HT1080 (cell line): ENCODE measurements at regions not wholly inside any gene's neighbourhood (a gene's known extent, or its start where the extent isn't known, plus 50 kb on each side); places are given as distances from the start of the nearest gene placed in this dataset.
A peak's percentile ranks its signal among the peaks of the same experiment; 100 is the strongest.

Experiments
- DNase-seq: peaks from one replicate; pipeline ENCODE4 v3.0.0-alpha.2; 2015; ENCODE audit warnings: low read depth

- DNase-seq = peak; percentile 54
These were observed 50.0 kb downstream of the NCOR2 start for GRCh38 chr12:124517260-124518050.

GRCh38 chr12:124516850-124517249 lies 50.6 kb downstream of the NCOR2 start:
- no peak for DNase-seq

DNA sequence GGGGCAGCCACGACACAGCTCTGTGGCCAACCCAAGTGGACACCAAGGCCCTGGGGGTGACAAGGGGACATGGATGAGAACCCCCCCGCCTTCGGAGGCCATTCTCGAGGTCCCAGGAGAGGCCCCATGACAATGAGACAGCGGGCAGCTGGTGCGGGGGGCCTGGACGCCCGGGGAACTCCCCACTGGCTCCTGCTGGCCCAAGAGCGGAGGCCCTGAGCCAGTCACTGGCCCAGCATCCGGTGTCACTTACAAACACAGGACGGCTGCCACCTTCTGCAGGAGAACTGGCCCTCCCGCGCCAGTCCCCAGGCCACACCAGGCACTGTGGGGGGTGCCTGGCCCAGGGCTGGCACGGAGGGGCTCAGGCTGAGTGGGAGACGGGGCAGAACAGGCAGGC lies 51.4 kb downstream of the NCOR2 start:
- no peak for DNase-seq

DNA sequence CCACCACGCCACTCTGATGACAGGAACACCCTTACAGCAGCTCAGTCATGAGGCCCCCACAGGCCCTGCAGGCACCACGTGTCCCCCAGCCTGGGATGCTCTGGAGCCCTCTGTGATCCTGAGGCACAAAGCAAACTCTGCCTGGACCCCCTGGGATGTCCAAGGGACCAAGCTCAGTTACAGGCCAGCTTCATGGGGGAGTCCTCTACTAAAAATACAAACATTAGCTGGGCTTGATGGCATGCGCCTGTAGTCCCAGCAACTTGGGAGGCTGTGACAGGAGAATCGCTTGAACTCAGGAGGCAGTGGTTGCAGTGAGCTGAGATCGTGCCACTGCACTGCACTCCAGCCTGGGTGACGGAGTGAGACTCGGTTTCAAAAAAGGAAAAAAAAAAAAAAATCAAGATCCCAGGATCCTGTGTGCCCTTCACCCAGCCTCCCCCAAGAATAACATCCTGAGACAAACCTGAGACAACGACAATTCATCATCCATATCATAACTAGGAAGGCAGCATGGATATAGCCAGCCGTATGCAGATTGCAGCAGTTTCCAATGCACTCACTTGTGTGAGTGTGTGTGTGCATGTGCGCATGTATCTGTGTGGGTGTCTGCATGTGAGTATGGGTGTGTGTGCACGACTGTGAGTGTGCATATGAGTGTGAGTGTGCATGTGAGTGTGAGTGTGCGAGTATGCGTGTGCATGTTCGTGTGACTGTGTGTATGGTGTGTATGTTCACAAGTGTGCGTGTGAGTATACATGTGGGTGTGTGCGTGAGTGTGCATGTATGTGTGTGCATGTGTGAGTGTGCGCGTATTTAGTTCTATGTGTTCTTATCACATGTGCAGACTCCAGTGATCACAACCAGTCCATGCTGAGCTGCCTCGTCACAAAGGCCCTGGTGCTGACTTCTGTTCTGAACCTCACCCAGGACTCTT lies 52.1 kb downstream of the NCOR2 start:
- no peak for DNase-seq

DNA sequence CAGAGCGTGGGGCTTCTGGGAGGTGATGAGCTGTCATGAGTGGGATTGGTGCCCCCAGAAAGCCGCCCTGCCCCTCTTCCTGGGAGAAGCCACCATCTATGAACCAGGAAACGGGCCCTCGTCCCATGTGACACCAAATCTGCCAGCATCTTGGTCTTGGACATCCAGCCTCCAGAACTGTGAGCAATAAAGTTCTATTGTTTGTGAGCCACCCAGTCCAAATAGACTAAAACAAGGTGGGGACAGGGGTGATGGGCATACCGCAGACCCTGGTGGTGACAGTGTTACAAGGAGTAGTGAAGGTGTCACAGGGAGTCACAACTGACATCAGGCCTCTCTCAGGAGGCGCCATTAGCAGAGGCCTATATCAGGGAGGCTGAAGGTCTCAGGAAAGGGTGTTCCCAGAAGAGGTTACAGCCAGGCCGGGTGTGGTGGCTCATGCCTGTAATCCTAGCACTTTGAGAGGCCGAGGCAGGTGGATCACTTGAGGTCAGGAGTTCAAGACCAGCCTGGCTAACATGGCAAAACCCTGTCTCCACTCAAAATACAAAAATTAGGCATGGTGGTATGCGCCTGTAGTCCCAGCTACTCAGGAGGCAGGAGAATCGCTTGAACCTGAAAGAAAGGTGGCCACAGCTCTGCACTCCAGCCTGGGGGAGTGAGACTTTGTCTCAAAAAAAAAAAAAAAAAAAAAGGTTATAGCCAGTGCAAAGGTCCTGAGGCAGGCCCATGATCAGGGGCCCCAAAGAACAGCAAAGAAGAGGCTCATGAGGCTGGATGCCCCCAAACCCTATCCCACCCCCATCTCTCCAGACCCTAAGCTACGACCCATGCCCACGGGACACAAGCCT lies 53.0 kb downstream of the NCOR2 start:
- DNase-seq = no peak

GRCh38 chr12:124513297-124513867 lies 54.0 kb downstream of the NCOR2 start:
- peak; percentile 26 for DNase-seq

- peak; percentile 97 for DNase-seq
These were observed 54.6 kb downstream of the NCOR2 start for GRCh38 chr12:124512667-124513296.

DNA sequence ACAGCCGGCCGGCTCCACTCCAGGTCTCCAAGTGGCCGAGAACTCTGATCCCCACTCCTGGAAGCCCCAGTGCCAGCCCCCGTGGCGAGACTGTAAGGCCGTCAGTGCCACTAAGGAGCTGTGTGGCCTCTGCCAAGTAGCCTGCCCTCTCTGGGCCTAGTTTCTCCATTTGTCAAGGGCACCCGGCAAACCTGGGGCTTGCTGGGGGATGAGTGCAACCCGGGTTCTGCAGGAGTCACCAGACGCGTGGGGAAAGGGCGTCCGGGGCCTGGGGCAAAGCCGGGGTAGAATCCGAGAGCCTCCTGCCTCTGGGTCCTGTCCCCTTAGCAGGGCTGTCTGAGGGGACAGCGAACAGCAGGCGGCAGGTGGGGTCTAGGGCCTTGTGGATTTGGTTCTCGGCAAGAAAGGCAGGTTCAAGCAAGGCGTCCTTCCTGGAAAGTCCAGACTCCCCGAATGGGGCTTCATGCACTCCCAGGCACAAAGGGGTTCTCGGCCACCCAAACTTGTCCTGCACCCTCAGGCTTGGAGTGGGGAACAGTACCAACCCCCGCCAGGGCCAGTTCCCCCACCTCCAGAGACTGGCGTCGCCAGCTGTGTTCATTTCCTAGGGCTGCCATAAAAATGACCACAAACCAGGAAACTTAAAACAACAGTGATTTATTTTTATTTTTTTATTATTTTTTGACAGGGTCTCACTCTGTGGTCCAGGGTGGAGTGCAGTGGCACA lies 56.0 kb downstream of the NCOR2 start:
- no peak for DNase-seq

- peak; percentile 57 for DNase-seq
These were observed 57.0 kb downstream of the NCOR2 start for GRCh38 chr12:124510301-124510970.

DNA sequence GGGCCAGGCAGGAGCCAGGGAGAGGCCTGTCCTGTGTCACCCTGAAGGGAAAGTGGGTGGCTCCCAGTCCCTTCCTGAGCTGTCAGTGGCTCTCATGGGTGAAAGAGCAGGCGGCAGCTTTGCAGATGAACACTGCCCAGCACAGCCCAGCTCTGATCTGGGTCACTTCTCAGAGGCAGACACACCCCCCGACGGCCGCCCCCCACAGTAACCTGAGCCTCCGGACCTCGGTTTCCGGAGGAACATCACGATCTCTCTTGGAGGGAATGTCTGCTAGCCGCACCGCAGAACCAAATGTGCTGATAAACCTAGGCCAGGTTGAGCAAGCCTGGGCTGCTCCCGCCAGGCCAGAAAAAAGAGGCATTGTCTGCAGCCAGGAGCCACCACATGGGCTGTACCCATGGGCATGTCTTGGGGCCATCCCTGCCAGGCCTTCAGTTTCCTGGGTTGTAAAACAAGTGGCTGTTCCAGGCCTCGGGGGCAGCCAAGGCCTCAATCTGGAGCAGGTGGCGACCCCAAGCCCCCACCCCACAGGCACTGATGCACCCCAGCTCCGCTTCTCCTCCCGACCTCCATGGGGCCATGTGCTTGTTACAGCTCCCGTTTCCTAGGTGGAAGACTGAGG lies 57.6 kb downstream of the NCOR2 start:
- DNase-seq = peak; percentile 92

GRCh38 chr12:124509300-124509675 lies 58.1 kb downstream of the NCOR2 start:
- DNase-seq = peak; percentile 20

- peak; percentile 23 for DNase-seq
These were observed 58.9 kb downstream of the NCOR2 start for GRCh38 chr12:124508381-124509079.

- DNase-seq = no peak
These were observed 60.0 kb downstream of the NCOR2 start for GRCh38 chr12:124507188-124508109.

- DNase-seq = no peak
These were observed 60.6 kb downstream of the NCOR2 start for GRCh38 chr12:124506832-124507153.

- no peak for DNase-seq
These were observed 61.1 kb downstream of the NCOR2 start for GRCh38 chr12:124506145-124506831.

- DNase-seq = no peak
These were observed 62.2 kb downstream of the NCOR2 start for GRCh38 chr12:124505001-124505818.
